ENCODE measurements at regions not wholly inside any gene's neighbourhood (a gene's known extent, or its start where the extent isn't known, plus 50 kb on each side); places are given as distances from the start of the nearest gene placed in this dataset.

GRCh38 chr2:7879483-7879835 is 802.4 kb upstream of the ID2 start:
- H3K4me1 ChIP-seq (ENCODE audit: control insufficient read depth, insufficient read depth, low read length), result no peaks in the 10 kb centered on the region
- H3K27me3 ChIP-seq (ENCODE audit: control insufficient read depth, insufficient read depth, low read length), result no peaks in the 10 kb centered on the region
- no peaks in the 10 kb centered on the region for H3K9me3 ChIP-seq (replicated peaks; ENCODE audit: low read length)
- no peak overlapping the region for H3K4me2 ChIP-seq (ENCODE audit: low read length)
- no peak overlapping the region for H3K4me3 ChIP-seq (ENCODE audit: low read length)
- H3K36me3 ChIP-seq (ENCODE audit: insufficient read depth, low read length), result no peaks in the 10 kb centered on the region
- H3K9ac ChIP-seq (ENCODE audit: low read depth, low read length), result no peak overlapping the region

- no peak overlapping the region for H3K4me2 ChIP-seq (ENCODE audit: low read length)
- H3K9me3 ChIP-seq (replicated peaks; ENCODE audit: low read length), result no peaks in the 10 kb centered on the region
- no peaks in the 10 kb centered on the region for H3K4me1 ChIP-seq (ENCODE audit: control insufficient read depth, insufficient read depth, low read length)
- no peaks in the 10 kb centered on the region for H3K27me3 ChIP-seq (ENCODE audit: control insufficient read depth, insufficient read depth, low read length)
- no peak overlapping the region for H3K4me3 ChIP-seq (ENCODE audit: low read length)
- no peak overlapping the region for H3K9ac ChIP-seq (ENCODE audit: low read depth, low read length)
- no peaks in the 10 kb centered on the region for H3K36me3 ChIP-seq (ENCODE audit: insufficient read depth, low read length)
Measured at GRCh38 chr2:7880126-7880525, 801.7 kb upstream of the ID2 start.

GRCh38 chr2:7880566-7880965 is 801.3 kb upstream of the ID2 start:
- Histone ChIP-seq H3K27me3 (ENCODE audit: control insufficient read depth, insufficient read depth, low read length) (no peaks in the 10 kb centered on the region), H3K4me2 (ENCODE audit: low read length) (no peak overlapping the region), H3K36me3 (ENCODE audit: insufficient read depth, low read length) (no peaks in the 10 kb centered on the region), H3K4me3 (ENCODE audit: low read length) (no peak overlapping the region), H3K4me1 (ENCODE audit: control insufficient read depth, insufficient read depth, low read length) (no peaks in the 10 kb centered on the region), H3K9ac (ENCODE audit: low read depth, low read length) (no peak overlapping the region), H3K9me3 (replicated peaks; ENCODE audit: low read length) (no peaks in the 10 kb centered on the region)

- no peaks in the 10 kb centered on the region for H3K4me1 ChIP-seq (ENCODE audit: control insufficient read depth, insufficient read depth, low read length)
- no peak overlapping the region for H3K9ac ChIP-seq (ENCODE audit: low read depth, low read length)
- no peaks in the 10 kb centered on the region for H3K9me3 ChIP-seq (replicated peaks; ENCODE audit: low read length)
- no peak overlapping the region for H3K4me2 ChIP-seq (ENCODE audit: low read length)
- H3K27me3 ChIP-seq (ENCODE audit: control insufficient read depth, insufficient read depth, low read length), result no peaks in the 10 kb centered on the region
- no peaks in the 10 kb centered on the region for H3K36me3 ChIP-seq (ENCODE audit: insufficient read depth, low read length)
- H3K4me3 ChIP-seq (ENCODE audit: low read length), result no peak overlapping the region
Measured at GRCh38 chr2:7881063-7881462, 800.8 kb upstream of the ID2 start.

- no peak overlapping the region for H3K9ac ChIP-seq (ENCODE audit: low read depth, low read length)
- no peaks in the 10 kb centered on the region for H3K36me3 ChIP-seq (ENCODE audit: insufficient read depth, low read length)
- H3K4me3 ChIP-seq (ENCODE audit: low read length), result no peak overlapping the region
- H3K4me2 ChIP-seq (ENCODE audit: low read length), result no peak overlapping the region
- no peaks in the 10 kb centered on the region for H3K9me3 ChIP-seq (replicated peaks; ENCODE audit: low read length)
- no peaks in the 10 kb centered on the region for H3K4me1 ChIP-seq (ENCODE audit: control insufficient read depth, insufficient read depth, low read length)
- H3K27me3 ChIP-seq (ENCODE audit: control insufficient read depth, insufficient read depth, low read length), result no peaks in the 10 kb centered on the region
Measured at GRCh38 chr2:7881466-7881865, 800.4 kb upstream of the ID2 start.

GRCh38 chr2:7882296-7882695 is 799.6 kb upstream of the ID2 start:
- no peaks in the 10 kb centered on the region for H3K9me3 ChIP-seq (replicated peaks; ENCODE audit: low read length)
- H3K4me2 ChIP-seq (ENCODE audit: low read length), result no peak overlapping the region
- H3K4me1 ChIP-seq (ENCODE audit: control insufficient read depth, insufficient read depth, low read length), result no peaks in the 10 kb centered on the region

GRCh38 chr2:7884338-7884737 is 797.5 kb upstream of the ID2 start:
- H3K4me2 ChIP-seq (ENCODE audit: low read length), result no peak overlapping the region

More at GRCh38 chr2:7882296-7882695, 799.6 kb upstream of the ID2 start:
- Histone ChIP-seq H3K4me3 (ENCODE audit: low read length) (no peak overlapping the region), H3K9ac (ENCODE audit: low read depth, low read length) (no peak overlapping the region), H3K27me3 (ENCODE audit: control insufficient read depth, insufficient read depth, low read length) (no peaks in the 10 kb centered on the region), H3K36me3 (ENCODE audit: insufficient read depth, low read length) (no peaks in the 10 kb centered on the region)

GRCh38 chr2:7886666-7887065 is 795.2 kb upstream of the ID2 start:
- Histone ChIP-seq H3K4me2 (ENCODE audit: low read length) (no peak overlapping the region), H3K9me3 (replicated peaks; ENCODE audit: low read length) (no peaks in the 10 kb centered on the region), H3K27me3 (ENCODE audit: control insufficient read depth, insufficient read depth, low read length) (no peaks in the 10 kb centered on the region), H3K36me3 (ENCODE audit: insufficient read depth, low read length) (no peaks in the 10 kb centered on the region), H3K4me1 (ENCODE audit: control insufficient read depth, insufficient read depth, low read length) (no peaks in the 10 kb centered on the region), H3K9ac (ENCODE audit: low read depth, low read length) (no peak overlapping the region), H3K4me3 (ENCODE audit: low read length) (no peak overlapping the region)

More at GRCh38 chr2:7884338-7884737, 797.5 kb upstream of the ID2 start:
- H3K9me3 ChIP-seq (replicated peaks; ENCODE audit: low read length), result no peaks in the 10 kb centered on the region
- no peaks in the 10 kb centered on the region for H3K36me3 ChIP-seq (ENCODE audit: insufficient read depth, low read length)
- H3K4me1 ChIP-seq (ENCODE audit: control insufficient read depth, insufficient read depth, low read length), result no peaks in the 10 kb centered on the region
- H3K9ac ChIP-seq (ENCODE audit: low read depth, low read length), result no peak overlapping the region
- no peak overlapping the region for H3K4me3 ChIP-seq (ENCODE audit: low read length)
- H3K27me3 ChIP-seq (ENCODE audit: control insufficient read depth, insufficient read depth, low read length), result no peaks in the 10 kb centered on the region

- Histone ChIP-seq H3K9ac (ENCODE audit: low read depth, low read length) (no peak overlapping the region), H3K9me3 (replicated peaks; ENCODE audit: low read length) (no peaks in the 10 kb centered on the region), H3K4me1 (ENCODE audit: control insufficient read depth, insufficient read depth, low read length) (no peaks in the 10 kb centered on the region), H3K36me3 (ENCODE audit: insufficient read depth, low read length) (no peaks in the 10 kb centered on the region), H3K4me2 (ENCODE audit: low read length) (no peak overlapping the region), H3K27me3 (ENCODE audit: control insufficient read depth, insufficient read depth, low read length) (no peaks in the 10 kb centered on the region), H3K4me3 (ENCODE audit: low read length) (no peak overlapping the region)
Measured at GRCh38 chr2:7887441-7887840, 794.4 kb upstream of the ID2 start.

- no peak overlapping the region for H3K4me2 ChIP-seq (ENCODE audit: low read length)
- H3K36me3 ChIP-seq (ENCODE audit: insufficient read depth, low read length), result no peaks in the 10 kb centered on the region
Measured at GRCh38 chr2:7888876-7889275, 793.0 kb upstream of the ID2 start.

GRCh38 chr2:7891312-7891711 is 790.5 kb upstream of the ID2 start:
- H3K27me3 ChIP-seq (ENCODE audit: control insufficient read depth, insufficient read depth, low read length), result no peaks in the 10 kb centered on the region
- no peaks in the 10 kb centered on the region for H3K9me3 ChIP-seq (replicated peaks; ENCODE audit: low read length)
- H3K4me3 ChIP-seq (ENCODE audit: low read length), result no peak overlapping the region
- H3K4me1 ChIP-seq (ENCODE audit: control insufficient read depth, insufficient read depth, low read length), result no peaks in the 10 kb centered on the region
- H3K9ac ChIP-seq (ENCODE audit: low read depth, low read length), result no peak overlapping the region
- H3K4me2 ChIP-seq (ENCODE audit: low read length), result no peak overlapping the region
- no peaks in the 10 kb centered on the region for H3K36me3 ChIP-seq (ENCODE audit: insufficient read depth, low read length)

More at GRCh38 chr2:7888876-7889275, 793.0 kb upstream of the ID2 start:
- Histone ChIP-seq H3K4me3 (ENCODE audit: low read length) (no peak overlapping the region), H3K4me1 (ENCODE audit: control insufficient read depth, insufficient read depth, low read length) (no peaks in the 10 kb centered on the region), H3K27me3 (ENCODE audit: control insufficient read depth, insufficient read depth, low read length) (no peaks in the 10 kb centered on the region), H3K9ac (ENCODE audit: low read depth, low read length) (no peak overlapping the region), H3K9me3 (replicated peaks; ENCODE audit: low read length) (no peaks in the 10 kb centered on the region)

GRCh38 chr2:7895289-7895688 is 786.6 kb upstream of the ID2 start:
- no peak overlapping the region for H3K4me3 ChIP-seq (ENCODE audit: low read length)
- peaks cover 4% of the 10 kb centered on the region for H3K27me3 ChIP-seq (ENCODE audit: control insufficient read depth, insufficient read depth, low read length)
- no peak overlapping the region for H3K4me2 ChIP-seq (ENCODE audit: low read length)
- no peaks in the 10 kb centered on the region for H3K9me3 ChIP-seq (replicated peaks; ENCODE audit: low read length)
- no peaks in the 10 kb centered on the region for H3K4me1 ChIP-seq (ENCODE audit: control insufficient read depth, insufficient read depth, low read length)
- H3K36me3 ChIP-seq (ENCODE audit: insufficient read depth, low read length), result no peaks in the 10 kb centered on the region
- H3K9ac ChIP-seq (ENCODE audit: low read depth, low read length), result no peak overlapping the region

Data from skeletal muscle satellite cell (primary cell).